ENCODE measurements at regions not wholly inside any gene's neighbourhood (a gene's known extent, or its start where the extent isn't known, plus 50 kb on each side); places are given as distances from the start of the nearest gene placed in this dataset.
"Not testable (repeated sequence)": the region's sequence is repeated elsewhere in the genome, so short reads cannot be mapped to it uniquely, and the experiment has no call there.

- intact Hi-C loops (cut with micrococcal nuclease), result no loop called here
- no peak for ATAC-seq
- no peaks in the 10 kb centered on the region for H3K9me3 Mint-ChIP-seq
- no peaks in the 10 kb centered on the region for H3K36me3 Mint-ChIP-seq (ENCODE audit: low read depth)
- DNase-seq, result no peak
- H3K27ac Mint-ChIP-seq, result no peak overlapping the region
- no peak for TF ChIP-seq CTCF (IDR thresholded peaks at IDR 0.05)
- ChIA-PET POLR2A (no interaction called here), CTCF (no interaction called here)
- no peaks in the 10 kb centered on the region for H3K27me3 Mint-ChIP-seq
- H3K4me3 Mint-ChIP-seq, result no peak overlapping the region
- H3K4me1 Mint-ChIP-seq (ENCODE audit: low read depth), result no peaks in the 10 kb centered on the region
Observed at GRCh38 chr3:4083225-4084015, 219.7 kb upstream of the SETMAR start.

GRCh38 chr3:4084271-4084670, 218.9 kb upstream of the SETMAR start:
- no peak for DNase-seq
- Mint-ChIP-seq H3K27ac (no peak overlapping the region), H3K36me3 (ENCODE audit: low read depth) (no peaks in the 10 kb centered on the region), H3K9me3 (no peaks in the 10 kb centered on the region), H3K27me3 (no peaks in the 10 kb centered on the region), H3K4me3 (no peak overlapping the region), H3K4me1 (ENCODE audit: low read depth) (no peaks in the 10 kb centered on the region)
- ChIA-PET POLR2A (no interaction called here), CTCF (no interaction called here)
- intact Hi-C loops (cut with micrococcal nuclease), result no loop called here
- ATAC-seq, result no peak
- no peak for TF ChIP-seq CTCF (IDR thresholded peaks at IDR 0.05)

GRCh38 chr3:4086662-4087061, 216.5 kb upstream of the SETMAR start:
- POLR2A ChIA-PET; DNase-seq; H3K4me1 Mint-ChIP-seq (ENCODE audit: low read depth); H3K4me3 Mint-ChIP-seq; H3K27ac Mint-ChIP-seq; H3K36me3 Mint-ChIP-seq (ENCODE audit: low read depth); CTCF ChIA-PET; H3K9me3 Mint-ChIP-seq; intact Hi-C loops (cut with micrococcal nuclease); H3K27me3 Mint-ChIP-seq; ATAC-seq: not testable (repeated sequence)

- intact Hi-C loops (cut with micrococcal nuclease), result no loop called here
- Mint-ChIP-seq H3K27me3 (no peaks in the 10 kb centered on the region), H3K27ac (no peak overlapping the region), H3K4me3 (no peak overlapping the region), H3K9me3 (no peaks in the 10 kb centered on the region), H3K36me3 (ENCODE audit: low read depth) (no peaks in the 10 kb centered on the region), H3K4me1 (ENCODE audit: low read depth) (no peaks in the 10 kb centered on the region)
- ChIA-PET CTCF (no interaction called here), POLR2A (no interaction called here)
- DNase-seq, result no peak
- ATAC-seq, result no peak
- TF ChIP-seq CTCF (IDR thresholded peaks at IDR 0.05), result no peak
Observed at GRCh38 chr3:4091786-4092185, 211.4 kb upstream of the SETMAR start.

- no peak for TF ChIP-seq CTCF (IDR thresholded peaks at IDR 0.05)
- Mint-ChIP-seq H3K27me3 (no peaks in the 10 kb centered on the region), H3K9me3 (peaks cover 7% of the 10 kb centered on the region), H3K36me3 (ENCODE audit: low read depth) (no peaks in the 10 kb centered on the region), H3K4me1 (ENCODE audit: low read depth) (no peaks in the 10 kb centered on the region), H3K4me3 (no peak overlapping the region), H3K27ac (no peak overlapping the region)
- CTCF ChIA-PET, result no interaction called here
- DNase-seq (no peak), ATAC-seq (no peak)
- intact Hi-C loops (cut with micrococcal nuclease), result no loop called here
- POLR2A ChIA-PET, result no interaction called here
Observed at GRCh38 chr3:4097801-4098200, 205.4 kb upstream of the SETMAR start.
